GM12875 (cell line): ENCODE measurements at regions not wholly inside any gene's neighbourhood (a gene's known extent, or its start where the extent isn't known, plus 50 kb on each side); places are given as distances from the start of the nearest gene placed in this dataset.

ENCODE experiments used
- H3K4me3 ChIP-seq: one replicate; pipeline ENCODE4 v1.5.1; 2011; ENCODE audit warnings: low read depth, low read length, control low read depth
- TF ChIP-seq, protein P1 (sequence below): IDR thresholded peaks from 2 replicates; pipeline ENCODE4 v1.5.1; 2011; ENCODE audit warnings: low read depth, mild to moderate bottlenecking, control low read depth, inconsistent platforms, low read length, moderate library complexity, borderline replicate concordance; ENCODE audit not compliant: insufficient read depth

DNA sequence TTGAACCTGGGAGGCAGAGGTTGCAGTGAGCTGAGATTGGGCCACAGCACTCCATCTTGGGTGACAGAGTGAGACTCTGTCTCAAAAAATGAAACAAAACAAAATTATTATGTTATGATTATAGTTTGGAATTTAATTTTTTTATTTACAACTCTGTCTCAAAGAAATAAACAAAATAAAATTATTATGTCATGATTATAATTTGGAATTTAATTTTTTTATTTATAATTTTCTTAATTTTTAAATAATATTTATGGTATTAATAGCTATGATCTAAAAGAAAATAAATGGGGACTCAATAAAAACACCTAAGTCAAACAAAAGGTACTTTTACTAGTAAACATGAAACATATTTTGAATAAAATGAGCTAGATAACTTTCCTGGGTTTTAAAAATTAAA lies 994.8 kb upstream of the GHITM start:
- H3K4me3 ChIP-seq: no peak overlapping the region
- TF ChIP-seq, protein P1, sequence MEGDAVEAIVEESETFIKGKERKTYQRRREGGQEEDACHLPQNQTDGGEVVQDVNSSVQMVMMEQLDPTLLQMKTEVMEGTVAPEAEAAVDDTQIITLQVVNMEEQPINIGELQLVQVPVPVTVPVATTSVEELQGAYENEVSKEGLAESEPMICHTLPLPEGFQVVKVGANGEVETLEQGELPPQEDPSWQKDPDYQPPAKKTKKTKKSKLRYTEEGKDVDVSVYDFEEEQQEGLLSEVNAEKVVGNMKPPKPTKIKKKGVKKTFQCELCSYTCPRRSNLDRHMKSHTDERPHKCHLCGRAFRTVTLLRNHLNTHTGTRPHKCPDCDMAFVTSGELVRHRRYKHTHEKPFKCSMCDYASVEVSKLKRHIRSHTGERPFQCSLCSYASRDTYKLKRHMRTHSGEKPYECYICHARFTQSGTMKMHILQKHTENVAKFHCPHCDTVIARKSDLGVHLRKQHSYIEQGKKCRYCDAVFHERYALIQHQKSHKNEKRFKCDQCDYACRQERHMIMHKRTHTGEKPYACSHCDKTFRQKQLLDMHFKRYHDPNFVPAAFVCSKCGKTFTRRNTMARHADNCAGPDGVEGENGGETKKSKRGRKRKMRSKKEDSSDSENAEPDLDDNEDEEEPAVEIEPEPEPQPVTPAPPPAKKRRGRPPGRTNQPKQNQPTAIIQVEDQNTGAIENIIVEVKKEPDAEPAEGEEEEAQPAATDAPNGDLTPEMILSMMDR: no peak

DNA sequence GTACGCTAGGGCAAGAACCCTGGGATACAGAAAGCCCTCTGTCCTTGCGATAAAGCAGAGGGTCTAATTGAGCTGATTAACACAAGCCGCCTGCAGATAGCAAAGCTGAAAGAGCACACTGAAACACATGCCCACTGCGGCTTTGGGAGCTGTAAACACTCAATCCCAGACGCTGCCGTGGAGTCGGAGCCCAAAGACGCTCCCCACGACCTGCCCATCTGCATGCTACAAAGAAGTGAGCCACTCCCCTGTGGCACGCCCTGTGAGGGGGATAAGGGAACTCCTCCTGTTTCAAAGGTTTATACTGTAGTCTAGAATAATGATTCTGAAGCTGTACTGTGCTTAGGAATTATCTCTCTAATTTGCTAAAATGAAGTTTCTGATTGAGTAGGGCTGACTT lies 985.6 kb upstream of the GHITM start:
- TF ChIP-seq, protein P1: no peak
- no peak overlapping the region for H3K4me3 ChIP-seq

DNA sequence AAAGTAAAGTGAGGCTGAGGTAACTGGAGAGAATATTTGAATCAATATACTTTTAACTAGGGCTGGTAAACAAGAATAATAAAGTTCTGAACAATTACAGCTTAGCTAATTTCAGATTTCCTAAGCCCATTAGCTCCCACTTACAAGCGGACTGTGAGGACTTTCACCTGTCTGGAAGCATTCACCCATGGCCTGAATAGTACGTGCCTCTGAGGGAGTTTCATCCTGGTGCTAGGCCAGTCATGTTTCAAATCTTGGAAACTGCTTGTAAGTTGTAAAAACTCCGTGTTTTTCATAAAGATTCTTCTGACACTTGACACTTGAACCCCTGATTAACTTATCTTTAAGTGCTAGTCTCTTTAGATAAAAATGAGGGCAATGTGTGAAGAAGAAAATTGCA lies 975.2 kb upstream of the GHITM start:
- TF ChIP-seq, protein P1: no peak
- no peak overlapping the region for H3K4me3 ChIP-seq

DNA sequence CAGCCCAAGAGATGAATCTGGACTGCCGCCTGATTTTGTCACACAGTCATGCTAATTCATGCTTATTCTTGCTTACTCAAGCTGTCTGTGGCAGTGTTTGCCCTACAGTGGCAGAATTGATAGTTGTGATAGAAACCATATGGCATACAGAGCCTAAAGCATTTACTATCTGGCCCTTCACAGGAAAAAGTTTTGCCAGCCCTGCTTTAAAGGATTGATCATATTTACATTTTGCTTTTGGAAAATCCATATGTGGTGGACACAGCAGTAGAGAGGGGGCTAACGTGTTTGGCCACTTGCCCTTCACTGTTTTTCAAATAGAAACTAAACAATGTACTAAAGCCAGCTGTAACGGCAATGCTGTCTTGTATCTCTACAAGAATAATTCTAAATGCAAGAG lies 974.0 kb upstream of the GHITM start:
- no peak overlapping the region for H3K4me3 ChIP-seq
- TF ChIP-seq, protein P1: no peak

DNA sequence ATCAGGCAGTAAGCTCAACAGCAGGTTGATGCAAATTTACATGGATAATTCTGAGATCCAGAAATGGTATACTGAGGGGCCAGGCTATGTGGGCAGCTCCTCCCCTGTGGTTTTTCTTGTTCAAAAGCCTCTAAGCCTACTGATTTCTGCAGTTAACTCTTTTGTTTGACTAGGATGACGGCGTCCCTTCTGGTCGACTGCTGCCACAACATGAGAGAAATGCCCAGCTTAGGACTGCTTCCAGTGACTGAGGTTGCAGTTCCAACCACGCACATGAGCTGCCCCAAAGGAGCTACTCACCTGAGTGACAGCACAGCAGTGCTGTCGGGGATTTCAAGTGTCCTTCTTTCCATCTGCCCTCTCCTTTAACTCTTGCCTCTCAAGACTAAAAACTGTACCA lies 973.0 kb upstream of the GHITM start:
- TF ChIP-seq, protein P1: 0 out of 2 replicates have a peak, but pooled peaks have one; percentile 9

DNA sequence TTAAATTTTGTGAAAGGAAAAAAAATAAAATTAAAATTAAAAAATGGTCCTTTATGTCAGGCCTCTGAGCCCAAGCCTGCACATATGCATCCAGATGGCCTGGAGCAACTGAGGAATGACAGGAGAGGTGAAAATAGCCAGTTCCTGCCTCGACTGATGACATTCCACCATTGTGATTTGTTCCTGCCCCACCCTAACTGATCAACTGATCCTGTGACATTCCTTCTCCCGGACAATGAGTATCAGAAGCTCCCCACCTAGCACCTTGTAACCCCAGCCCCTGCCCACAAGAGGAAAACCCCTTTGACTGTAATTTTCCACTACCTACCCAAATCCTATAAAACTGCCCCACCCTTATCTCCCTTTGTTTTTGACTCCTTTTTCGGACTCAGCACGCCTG lies 972.2 kb upstream of the GHITM start:
- TF ChIP-seq, protein P1: no peak
- no peak overlapping the region for H3K4me3 ChIP-seq

More for the DNA sequence above, 973.0 kb upstream of the GHITM start:
- no peak overlapping the region for H3K4me3 ChIP-seq

DNA sequence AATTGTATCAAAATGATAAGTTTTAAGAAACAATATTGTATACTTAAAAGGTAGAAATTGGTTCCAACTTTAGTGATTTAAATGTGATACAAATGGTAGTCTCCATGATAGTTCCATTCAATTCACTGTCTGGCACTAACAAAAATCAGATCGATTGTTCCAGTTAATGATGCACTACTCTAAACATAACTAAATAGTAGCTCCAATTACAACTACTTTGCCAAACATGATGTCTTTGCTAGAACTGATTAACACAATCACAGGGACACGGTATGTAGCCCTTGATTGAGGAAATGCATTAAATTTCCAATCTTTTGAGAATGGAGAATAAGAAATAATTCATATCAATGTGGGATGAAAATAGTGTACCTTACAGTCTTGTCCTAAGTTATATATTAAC lies 962.4 kb upstream of the GHITM start:
- no peak overlapping the region for H3K4me3 ChIP-seq
- TF ChIP-seq, protein P1: no peak
